Posterior cingulate gyrus (tissue), 11 donors: ENCODE measurements at regions not wholly inside any gene's neighbourhood (a gene's known extent, or its start where the extent isn't known, plus 50 kb on each side); places are given as distances from the start of the nearest gene placed in this dataset.

Experiments
- DNase-seq, 10 donors: peaks; one replicate each; pipeline versions ENCODE4 v3.0.0 to v3.0.0-alpha.2; 2020 to 2021; ENCODE audit warnings: mixed read lengths in 3 of 10
- intact Hi-C: fragments of 100-400 bp; cut with DNase I; formaldehyde crosslinking; loops from one replicate; pipeline ENCODE4 v1.15.1; 2023

- intact Hi-C loops: no loop called here
These were observed 140.7 kb upstream of the BMP2 start for GRCh38 chr20:6626805-6627204.

DNA sequence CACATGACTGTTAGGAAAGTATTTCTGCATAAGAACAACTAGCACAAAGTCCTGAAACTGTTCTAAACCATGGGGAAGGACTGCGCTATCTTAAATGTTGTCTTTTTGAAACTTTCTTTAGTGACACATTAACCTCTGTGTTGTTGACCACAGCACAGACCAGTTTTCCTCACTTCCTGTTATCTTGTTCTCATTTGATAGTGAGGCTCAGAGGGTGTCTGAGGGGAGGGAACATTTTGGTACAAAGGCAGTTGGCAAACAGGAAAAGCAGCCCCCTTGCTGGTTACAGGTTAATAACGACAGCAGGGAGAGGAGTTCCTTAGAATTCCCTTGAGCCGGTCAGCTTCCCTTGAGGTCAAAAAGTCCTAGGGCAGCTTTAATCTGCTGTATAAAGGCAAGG lies 143.5 kb upstream of the BMP2 start:
- intact Hi-C loops: no loop called here
- no peak for DNase-seq

More at GRCh38 chr20:6626805-6627204, 140.7 kb upstream of the BMP2 start:
- no peak for DNase-seq

DNA sequence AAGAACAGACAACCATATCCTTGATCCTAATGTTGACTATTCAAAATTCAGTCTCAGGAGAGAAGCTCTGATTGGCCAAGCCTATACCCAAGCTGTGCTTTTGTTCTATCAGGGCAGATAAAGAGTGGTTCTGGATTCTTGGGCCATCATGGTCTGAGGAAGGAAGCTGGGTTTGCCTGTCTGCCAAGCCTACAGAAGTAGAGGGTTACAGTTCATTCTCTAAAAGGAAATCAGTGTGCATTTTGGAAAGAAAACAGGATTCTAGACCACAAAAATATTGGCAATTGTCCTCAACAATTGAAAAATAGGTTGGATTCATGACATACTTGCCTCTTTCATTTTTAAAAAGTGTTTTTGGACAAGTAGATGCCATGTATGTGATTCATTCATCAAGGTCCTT lies 145.4 kb upstream of the BMP2 start:
- intact Hi-C loops: no loop called here

GRCh38 chr20:6618051-6618450 lies 149.4 kb upstream of the BMP2 start:
- intact Hi-C loops: no loop called here
- no peak for DNase-seq

More for the DNA sequence above, 145.4 kb upstream of the BMP2 start:
- no peak for DNase-seq

DNA sequence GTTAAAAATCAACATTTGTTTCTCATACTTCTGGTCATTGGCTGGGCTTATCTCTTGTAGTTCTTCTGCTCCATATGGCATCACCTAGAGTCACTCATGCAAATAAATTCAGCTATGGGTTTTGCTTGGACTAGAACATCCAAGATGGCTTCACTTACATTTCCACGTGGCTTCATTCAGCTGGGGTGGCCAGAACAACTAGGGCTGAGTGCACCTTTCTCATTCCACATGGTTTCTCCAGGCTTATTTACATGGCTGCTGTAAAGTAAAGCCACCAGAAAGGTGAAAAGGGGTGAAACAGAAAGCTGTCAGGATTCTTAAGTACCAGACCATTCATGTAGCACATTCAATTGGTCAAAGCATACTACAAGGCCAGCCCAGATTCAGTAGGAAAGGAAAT lies 151.1 kb upstream of the BMP2 start:
- no peak for DNase-seq
- intact Hi-C loops: no loop called here

DNA sequence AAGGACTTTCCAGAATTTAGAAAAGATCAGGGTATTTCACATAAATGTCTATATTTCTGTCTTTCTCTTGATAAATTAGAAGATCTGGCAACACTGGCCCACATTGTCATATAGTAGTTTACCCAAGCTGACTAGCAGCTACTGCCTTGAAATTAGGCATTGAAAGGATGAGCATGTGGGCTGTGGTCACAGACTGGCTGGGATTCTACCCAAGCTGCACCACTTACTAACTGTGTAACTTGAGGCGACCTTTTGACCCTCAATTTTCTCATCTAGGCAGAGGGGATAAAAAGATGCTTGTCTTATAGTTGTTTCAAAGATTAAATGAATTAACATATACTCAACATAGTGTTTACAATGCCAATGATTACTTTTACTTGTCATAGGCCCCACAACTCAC lies 152.7 kb upstream of the BMP2 start:
- DNase-seq: no peak
- intact Hi-C loops: no loop called here

DNA sequence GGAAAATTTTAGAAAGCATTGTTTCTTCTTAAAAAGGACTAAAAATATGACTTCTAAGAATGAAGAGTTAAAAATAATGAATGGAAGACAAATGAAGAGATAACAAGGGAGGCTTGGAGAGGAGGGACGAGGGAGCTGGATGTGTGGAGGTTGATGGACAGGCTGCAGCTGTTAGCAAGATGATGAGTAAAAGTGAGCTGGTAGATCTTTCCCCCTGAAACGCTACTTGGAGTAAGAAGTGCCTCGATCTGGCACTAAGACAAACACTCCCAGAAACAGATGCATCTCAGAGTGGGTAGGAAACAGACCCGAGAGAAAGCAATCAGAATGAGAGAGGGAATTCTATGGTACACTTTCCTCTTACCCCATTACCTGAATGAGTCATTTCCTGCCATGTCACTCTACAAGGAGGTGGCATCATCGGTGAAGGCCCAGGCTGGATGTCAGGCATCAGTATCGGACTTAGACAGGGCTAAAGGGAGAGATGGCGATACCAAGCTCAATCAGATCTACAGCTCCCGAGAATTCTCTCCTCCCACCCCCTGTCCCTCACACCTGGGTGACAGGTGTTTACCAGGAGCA lies 154.1 kb upstream of the BMP2 start:
- DNase-seq: no peak
- intact Hi-C loops: no loop called here

- intact Hi-C loops: no loop called here
These were observed 154.9 kb upstream of the BMP2 start for GRCh38 chr20:6612606-6612923.

GRCh38 chr20:6611911-6612605 lies 155.4 kb upstream of the BMP2 start:
- no peak for DNase-seq
- intact Hi-C loops: no loop called here

More at GRCh38 chr20:6612606-6612923, 154.9 kb upstream of the BMP2 start:
- no peak for DNase-seq

- DNase-seq: no peak
- intact Hi-C loops: no loop called here
These were observed 160.8 kb upstream of the BMP2 start for GRCh38 chr20:6606651-6607050.

- DNase-seq: no peak
- intact Hi-C loops: no loop called here
These were observed 162.2 kb upstream of the BMP2 start for GRCh38 chr20:6605055-6605935.

- intact Hi-C loops: no loop called here
- DNase-seq: no peak
These were observed 163.3 kb upstream of the BMP2 start for GRCh38 chr20:6604179-6604578.

DNA sequence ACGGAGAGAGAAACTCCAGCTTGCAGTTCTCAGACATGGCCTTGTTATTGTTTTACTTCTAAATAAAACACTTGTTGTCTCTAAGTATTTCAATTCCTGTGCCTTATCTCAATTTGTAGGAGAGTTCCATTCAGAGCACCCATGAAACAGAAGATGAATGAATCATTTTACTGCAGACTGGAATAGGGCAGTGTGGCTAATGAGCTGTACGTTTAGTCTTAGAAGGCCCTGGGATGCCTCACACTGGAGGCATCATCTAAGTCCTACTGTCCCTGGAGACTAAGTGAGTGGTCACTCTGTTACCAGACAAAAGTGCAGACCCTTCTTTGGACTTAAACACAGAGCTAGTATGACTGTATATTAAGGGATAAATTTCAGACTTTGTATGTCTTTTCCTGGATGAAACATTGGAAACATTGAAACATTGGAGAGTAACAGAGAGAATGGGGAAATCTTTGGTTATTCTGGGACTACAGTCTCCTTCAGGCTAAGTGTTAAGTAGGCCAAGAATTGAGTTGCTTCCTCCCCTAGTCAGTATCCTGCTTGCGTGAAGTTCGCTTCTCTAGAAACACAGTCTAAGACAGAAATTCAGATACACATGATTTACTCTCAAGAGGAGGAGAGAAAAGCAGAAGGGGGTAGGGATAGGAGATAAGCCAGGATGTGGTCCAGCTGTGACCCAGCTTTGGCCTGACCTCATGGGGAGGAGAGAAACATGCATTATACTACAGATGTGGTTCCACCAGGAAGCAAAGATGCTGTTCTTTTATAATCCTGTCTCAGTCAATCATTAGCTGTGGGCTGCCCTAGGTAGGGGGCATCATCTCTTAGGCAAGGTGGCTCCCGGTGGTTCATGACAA lies 167.4 kb upstream of the BMP2 start:
- intact Hi-C loops: no loop called here
- no peak for DNase-seq

GRCh38 chr20:6595704-6596103 lies 171.8 kb upstream of the BMP2 start:
- no peak for DNase-seq
- intact Hi-C loops: no loop called here

DNA sequence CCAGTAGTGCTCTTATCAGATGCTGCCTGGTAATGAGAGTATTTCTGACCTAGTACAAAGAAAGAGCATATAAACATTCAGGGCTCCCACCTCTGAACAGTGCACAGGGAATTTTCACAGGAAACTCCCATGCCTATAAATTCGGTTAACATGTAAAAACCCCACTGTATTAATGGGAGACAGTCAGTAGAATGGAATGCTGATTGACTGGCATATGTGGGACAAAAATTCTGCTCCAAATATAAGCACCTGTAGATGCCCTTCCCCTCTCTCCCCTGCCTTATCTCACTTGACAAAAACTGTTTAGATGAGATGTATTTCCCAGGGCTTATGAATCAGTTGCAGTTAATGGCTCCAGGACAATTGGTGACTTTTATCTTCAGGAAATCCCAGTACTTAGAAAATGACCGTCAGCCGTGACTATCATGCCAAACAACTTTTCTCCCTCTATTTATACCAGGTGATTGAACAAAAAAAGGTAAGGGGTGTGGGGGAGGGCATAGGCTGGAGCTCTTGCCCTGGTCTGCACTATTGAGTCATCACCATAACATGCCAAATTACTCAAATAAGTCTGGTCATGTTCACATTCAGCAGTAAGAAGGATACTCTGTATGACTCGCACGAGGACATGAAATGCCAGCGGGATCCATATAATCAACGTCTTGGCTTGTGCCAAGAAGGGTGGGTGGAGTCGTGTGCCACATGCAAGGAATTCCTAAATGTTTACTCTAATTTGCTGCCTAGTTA lies 176.4 kb upstream of the BMP2 start:
- no peak for DNase-seq
- intact Hi-C loops: no loop called here

- intact Hi-C loops: no loop called here
- no peak for DNase-seq
These were observed 179.2 kb upstream of the BMP2 start for GRCh38 chr20:6588296-6588695.

DNA sequence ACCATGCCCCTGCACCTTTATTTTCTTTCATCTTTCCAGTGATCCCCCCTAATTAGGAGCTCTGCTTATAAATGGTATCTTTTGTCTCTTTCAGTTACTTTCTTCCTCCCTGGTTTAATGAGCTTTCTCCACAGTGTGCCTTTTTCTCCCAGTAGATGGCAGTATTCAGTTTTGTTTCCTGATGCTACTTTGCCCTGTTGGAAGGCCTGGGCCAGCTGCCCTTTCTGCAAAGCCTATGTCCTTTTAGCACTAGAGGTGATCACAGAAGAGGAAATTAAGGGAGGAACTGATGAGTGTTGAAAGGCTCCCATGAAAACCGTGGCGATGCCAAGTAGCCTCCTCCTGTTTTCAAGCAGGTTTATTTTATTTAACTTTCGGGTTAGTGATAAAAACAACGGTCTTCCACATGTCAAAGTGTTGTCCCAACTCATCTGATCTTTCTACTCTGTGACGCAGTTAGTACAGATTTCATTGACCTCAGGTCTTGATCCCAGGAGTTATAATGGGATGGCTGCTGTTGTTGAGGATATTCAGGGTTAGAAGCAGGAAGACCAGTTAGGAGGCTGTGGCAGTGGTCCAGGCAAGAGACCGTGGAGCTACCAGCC lies 184.2 kb upstream of the BMP2 start:
- DNase-seq: peak in 6 of 10 donors; percentile 9 to 83 (median 22)
- intact Hi-C loops: no loop called here

- no peak for DNase-seq
- intact Hi-C loops: no loop called here
These were observed 185.0 kb upstream of the BMP2 start for GRCh38 chr20:6582449-6582848.

- intact Hi-C loops: no loop called here
- DNase-seq: no peak
These were observed 187.0 kb upstream of the BMP2 start for GRCh38 chr20:6580486-6580885.

GRCh38 chr20:6579824-6580223 lies 187.7 kb upstream of the BMP2 start:
- intact Hi-C loops: no loop called here
- DNase-seq: no peak
